K562 (cell line): ENCODE measurements at regions not wholly inside any gene's neighbourhood (a gene's known extent, or its start where the extent isn't known, plus 50 kb on each side); places are given as distances from the start of the nearest gene placed in this dataset.

ENCODE experiments used
- ARHGAP35 ChIP-seq: fragments of 450-650 bp; IDR thresholded peaks from 2 replicates; pipeline ENCODE4 v1.6.1; 2018; ENCODE audit not compliant: partially characterized antibody
- BRF2 ChIP-seq: IDR thresholded peaks from 3 replicates; pipeline ENCODE4 v1.6.1; 2011; ENCODE audit warnings: borderline replicate concordance, mild to moderate bottlenecking; ENCODE audit not compliant: insufficient read length, insufficient read depth
- CC2D1A ChIP-seq: fragments of 450-650 bp; IDR thresholded peaks from 2 replicates; pipeline ENCODE4 v1.6.1; 2017; ENCODE audit warnings: mild to moderate bottlenecking
- CEBPB ChIP-seq: fragments of 450-650 bp; IDR thresholded peaks from 2 replicates; pipeline ENCODE4 v1.6.1; 2016; ENCODE audit warnings: missing genetic modification characterization, missing compliant biosample characterization
- CTCF ChIP-seq, 3 experiments: IDR thresholded peaks in 2 of 3; conservative IDR thresholded peaks in 1 of 3; 2 replicates each; pipeline ENCODE4 v1.5.1; 2011 to 2012; ENCODE audit warnings: low read length in 3 of 3, mild to moderate bottlenecking in 3 of 3, control low read depth in 2 of 3, improper control_type of control experiment in 1 of 3, inconsistent platforms in 1 of 3, low read depth in 1 of 3, mixed read lengths in 1 of 3, moderate library complexity in 1 of 3; ENCODE audit not compliant: insufficient read depth in 2 of 3
- NEUROD1 ChIP-seq: fragments of 150-350 bp; IDR thresholded peaks from 2 replicates; pipeline ENCODE4 v1.6.1; 2014; ENCODE audit warnings: borderline replicate concordance, low read length, low read depth; ENCODE audit not compliant: partially characterized antibody
- POLR2B ChIP-seq: fragments of 450-650 bp; IDR thresholded peaks from 2 replicates; pipeline ENCODE4 v1.6.1; 2018; ENCODE audit warnings: low read depth; ENCODE audit not compliant: partially characterized antibody
- RFX7 ChIP-seq: fragments of 250-450 bp; sonication (Bioruptor Pico); IDR thresholded peaks from 2 replicates; pipeline ENCODE4 v1.5.1; 2021; ENCODE audit warnings: mild to moderate bottlenecking
- ZBTB43 ChIP-seq: sonication (generic); formaldehyde crosslinking; IDR thresholded peaks from 2 replicates; pipeline ENCODE4 v1.8.0; 2023; ENCODE audit warnings: mild to moderate bottlenecking, missing genetic modification reagents
- TF ChIP-seq, protein P1 (sequence below): fragments of 200-400 bp; formaldehyde crosslinking; IDR thresholded peaks from 2 replicates; pipeline ENCODE4 v1.6.1; 2017; ENCODE audit warnings: mild to moderate bottlenecking, low read depth, low read length, moderate library complexity

DNA sequence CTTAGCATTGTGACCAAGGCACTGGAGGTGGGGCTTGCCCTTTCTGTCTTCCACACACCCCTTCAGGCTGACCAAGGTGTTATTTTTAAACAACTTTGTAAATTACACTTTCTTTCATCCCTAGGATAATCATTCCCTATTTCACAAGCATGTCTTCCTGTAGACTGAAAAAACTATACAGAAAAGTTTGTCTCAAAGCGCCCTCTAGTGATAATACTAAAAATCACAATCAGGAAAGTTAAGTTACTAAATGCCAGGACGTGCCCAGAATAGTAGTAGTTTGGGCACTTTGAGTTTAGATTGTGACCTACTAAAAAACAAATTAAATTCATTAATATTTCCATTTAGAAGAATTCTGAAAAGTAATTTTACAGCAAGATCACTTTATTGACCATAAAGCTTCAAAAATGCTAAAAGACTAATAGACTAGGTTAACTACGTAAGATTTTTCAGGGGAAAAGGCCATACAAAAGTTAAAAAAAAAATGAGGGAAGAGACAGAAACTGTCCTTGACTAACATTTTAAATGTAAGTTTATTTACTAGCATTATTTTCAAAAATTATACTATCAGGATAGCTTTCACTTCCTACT, 123.3 kb upstream of the DUSP22 start (continued):
- TF ChIP-seq BRF2 (no peak), RFX7 (CRISPR knock-in tag) (no peak), ARHGAP35 (no peak), NEUROD1 (no peak), ZBTB43 (CRISPR knock-in tag) (no peak), CTCF (IDR thresholded peaks at IDR 0.05 in 2 of 3, conservative IDR thresholded peaks at IDR 0.05 in 1 of 3; ENCODE audit: insufficient read depth in 2 of 3, low read depth in 1 of 3, low read length in 3 of 3) (peak; percentile 55 to 80 (median 57); a peak in 4 of 6 replicates), POLR2B (no peak), CEBPB (tag) (0 out of 2 replicates have a peak, but pooled peaks have one; percentile 46), CC2D1A (no peak)
- TF ChIP-seq, protein P1, sequence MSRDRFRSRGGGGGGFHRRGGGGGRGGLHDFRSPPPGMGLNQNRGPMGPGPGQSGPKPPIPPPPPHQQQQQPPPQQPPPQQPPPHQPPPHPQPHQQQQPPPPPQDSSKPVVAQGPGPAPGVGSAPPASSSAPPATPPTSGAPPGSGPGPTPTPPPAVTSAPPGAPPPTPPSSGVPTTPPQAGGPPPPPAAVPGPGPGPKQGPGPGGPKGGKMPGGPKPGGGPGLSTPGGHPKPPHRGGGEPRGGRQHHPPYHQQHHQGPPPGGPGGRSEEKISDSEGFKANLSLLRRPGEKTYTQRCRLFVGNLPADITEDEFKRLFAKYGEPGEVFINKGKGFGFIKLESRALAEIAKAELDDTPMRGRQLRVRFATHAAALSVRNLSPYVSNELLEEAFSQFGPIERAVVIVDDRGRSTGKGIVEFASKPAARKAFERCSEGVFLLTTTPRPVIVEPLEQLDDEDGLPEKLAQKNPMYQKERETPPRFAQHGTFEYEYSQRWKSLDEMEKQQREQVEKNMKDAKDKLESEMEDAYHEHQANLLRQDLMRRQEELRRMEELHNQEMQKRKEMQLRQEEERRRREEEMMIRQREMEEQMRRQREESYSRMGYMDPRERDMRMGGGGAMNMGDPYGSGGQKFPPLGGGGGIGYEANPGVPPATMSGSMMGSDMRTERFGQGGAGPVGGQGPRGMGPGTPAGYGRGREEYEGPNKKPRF, result no peak
